ENCODE measurements at regions not wholly inside any gene's neighbourhood (a gene's known extent, or its start where the extent isn't known, plus 50 kb on each side); places are given as distances from the start of the nearest gene placed in this dataset.
"Not testable (repeated sequence)": the region's sequence is repeated elsewhere in the genome, so short reads cannot be mapped to it uniquely, and the experiment has no call there.

DNA sequence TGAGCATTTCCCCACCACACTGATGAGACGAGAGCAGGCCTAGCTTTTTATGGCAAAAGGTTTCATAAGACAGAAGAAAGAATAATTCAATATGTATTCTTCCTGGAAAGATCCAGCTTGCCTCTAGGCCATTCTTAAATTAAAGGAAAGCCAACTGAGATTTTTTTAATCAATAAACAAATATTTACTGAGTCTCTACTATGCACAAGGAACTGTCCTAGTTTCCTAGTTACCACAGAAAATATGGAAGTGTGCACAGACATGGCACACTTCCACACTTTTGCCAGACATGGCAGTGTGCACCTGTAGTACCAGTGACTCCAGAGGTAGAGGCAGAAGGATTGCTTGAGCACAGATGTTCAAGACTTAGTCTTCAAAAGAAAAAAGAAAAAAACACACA is 281.0 kb downstream of the CETN3 start:
- no peak for DNase-seq

DNA sequence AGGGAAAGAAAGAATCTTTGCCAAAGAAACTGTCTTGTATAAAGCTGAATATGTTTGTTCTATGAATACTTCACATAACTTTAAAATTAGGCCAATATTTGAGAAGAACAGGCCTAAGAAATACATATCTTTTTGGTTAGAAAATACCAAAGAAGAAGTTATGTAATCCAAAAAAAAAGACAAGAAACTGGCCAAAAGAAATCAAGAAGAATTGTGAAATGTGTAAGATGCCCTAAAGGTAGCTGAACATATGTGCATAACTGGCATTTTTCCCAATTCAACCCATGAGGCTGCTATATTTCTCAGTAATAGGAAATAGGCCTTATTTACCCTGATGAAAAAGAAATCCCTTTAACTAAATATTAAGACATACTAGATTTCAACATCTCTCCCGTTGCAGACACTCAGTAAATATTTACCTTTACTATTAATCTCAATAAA is 290.0 kb downstream of the CETN3 start:
- DNase-seq, result no peak

DNA sequence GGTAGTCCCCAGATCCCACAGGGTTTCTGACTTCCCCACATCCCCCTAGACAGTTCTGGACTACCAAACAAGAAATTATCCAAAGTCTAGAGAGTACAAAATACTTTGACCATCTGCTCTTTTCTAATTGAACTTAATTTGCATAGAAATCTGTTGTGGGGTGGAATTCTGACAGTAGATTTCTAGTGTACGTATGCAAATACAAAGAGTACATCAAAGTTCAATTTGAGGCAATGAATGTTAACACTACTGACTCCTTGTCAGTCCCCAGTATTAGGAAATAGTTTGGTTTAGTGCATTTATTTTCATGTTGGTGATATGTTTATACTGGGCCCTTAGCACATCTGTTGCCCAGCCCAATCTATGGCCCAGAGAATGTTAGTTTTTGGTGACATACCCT is 292.6 kb downstream of the CETN3 start:
- DNase-seq, result no peak

DNA sequence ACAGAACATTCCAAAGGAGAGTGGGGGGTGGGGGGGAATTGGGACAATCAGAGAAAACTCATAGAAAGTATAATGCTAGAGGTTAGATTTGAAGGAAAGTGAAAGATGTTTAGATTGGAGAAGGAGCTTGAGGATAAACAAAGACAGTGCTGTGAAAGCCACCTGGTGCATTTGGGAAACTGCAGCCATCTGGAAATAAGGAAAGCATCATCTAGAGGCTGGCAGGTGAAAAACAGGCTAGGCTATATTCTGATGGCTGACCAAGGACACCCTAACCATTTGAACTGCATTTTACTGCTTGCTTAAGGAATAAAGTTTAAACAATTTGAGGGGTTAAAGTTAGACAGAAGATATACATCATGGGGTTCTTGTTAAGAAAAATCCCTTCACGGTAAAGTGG is 296.4 kb downstream of the CETN3 start:
- DNase-seq, result no peak

DNA sequence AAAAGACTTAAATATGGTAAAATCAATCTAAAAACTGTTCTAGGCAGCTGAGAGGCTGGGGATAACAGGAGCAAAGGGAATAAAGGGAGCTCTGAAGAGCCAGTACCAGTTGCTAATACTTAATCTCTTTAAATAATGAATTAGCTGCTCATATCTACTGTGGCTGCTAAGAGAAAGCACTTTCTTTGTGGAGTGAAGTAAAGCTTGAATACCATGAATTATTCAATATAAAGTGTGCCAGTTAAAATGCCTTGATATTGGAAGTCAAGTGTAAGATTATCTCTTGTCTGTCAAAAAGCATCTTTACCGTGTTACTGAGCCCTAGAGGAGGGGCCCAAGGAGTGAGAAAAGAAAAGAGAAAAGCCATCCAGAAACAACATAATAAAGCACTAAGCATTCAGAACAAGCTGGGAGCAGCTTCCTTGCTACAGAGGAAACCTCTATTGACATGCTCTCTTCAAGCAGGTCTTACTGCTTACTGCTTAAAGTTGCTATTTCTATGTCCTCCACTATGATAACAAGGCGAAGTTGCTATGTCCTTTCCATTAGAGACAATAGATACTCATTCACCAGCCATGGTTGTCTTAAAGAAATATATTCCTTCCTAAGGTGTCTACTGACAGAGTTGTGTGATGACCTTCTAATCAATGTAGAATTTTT is 297.4 kb downstream of the CETN3 start:
- DNase-seq, result no peak

DNA sequence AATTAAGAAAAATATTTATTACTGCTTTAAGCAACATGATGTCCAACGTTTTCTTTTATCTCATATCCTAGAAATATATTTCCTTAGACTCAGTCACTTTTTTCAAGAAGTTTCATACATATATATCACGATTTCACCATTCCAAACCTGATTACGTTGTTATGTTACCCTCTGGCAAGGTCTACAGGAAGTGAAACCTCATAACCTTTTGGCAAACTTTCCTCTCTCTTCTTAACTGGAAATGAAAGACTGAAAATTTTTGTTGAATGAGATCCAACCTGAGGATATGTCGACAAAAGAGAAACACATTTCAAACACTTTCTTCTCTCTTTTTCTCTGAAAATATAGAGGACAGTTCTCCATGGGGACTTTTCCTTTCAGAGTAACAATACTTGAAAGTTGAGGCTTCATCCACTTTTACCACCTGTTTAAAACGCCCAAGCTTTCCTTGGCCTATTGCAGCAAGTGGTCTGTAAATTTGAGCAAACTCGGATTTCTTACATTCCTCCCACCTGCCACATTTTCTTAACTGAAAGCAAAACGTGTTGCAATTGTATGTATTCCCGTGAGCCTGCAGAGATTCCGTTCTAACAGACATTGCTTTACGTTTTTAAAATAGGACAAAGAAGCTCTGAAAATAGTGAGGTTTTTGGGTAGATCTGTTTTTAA is 298.1 kb downstream of the CETN3 start:
- no peak for DNase-seq

DNA sequence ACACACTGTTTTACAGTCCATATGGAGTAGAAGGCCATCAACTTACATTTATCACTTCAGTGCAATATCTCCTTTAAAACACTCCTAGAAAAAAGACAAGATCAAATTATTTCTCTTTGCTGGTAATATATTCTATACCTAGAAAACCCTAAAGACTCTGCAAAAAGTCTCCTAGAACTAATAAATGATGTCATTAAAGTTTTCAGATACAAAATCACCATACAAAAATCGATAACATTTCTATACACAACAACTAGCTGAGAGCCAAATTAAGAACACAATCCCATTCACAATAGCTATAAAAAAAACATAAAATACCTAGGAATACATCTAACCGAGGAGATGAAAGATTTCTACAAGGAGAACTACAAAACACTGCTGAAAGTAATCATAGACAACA is 300.3 kb downstream of the CETN3 start:
- no peak for DNase-seq

DNA sequence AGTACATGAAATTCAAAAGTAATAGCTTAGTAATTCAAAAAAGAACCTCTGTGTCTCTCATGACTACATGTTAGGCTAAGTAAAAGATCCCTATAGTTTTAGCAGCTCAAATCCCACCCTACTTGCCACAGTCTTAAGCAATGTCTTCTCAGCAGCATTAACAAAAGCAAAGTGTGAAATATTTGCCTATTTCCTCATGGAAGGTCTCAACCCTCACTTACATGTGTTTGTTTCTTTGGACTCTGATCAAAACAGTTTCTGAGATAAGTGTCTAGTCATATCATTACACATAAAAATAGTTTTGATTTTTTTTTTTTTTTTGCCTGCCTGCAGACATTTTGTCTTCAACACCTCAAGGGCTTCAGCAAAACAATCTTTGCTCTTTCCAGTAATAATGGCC is 310.5 kb downstream of the CETN3 start:
- no peak for DNase-seq

DNA sequence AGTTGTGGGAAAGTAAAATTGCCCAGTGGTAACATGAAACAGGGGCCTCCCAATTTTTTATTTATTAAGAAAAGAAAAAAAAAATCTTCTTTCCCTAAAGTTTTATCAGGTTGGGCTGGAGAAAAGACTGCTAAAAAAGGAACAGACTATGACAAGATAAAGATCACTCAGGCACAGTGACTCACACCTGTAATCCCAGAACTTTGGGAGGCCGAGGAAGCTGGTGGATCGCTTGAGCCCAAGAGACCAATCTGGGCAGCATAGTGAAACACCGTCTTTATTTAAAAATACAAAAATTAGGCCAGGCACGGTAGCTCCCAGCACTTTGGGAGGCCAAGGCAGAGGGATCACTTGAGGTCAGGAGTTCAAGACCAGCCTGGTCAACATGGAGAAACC is 312.5 kb downstream of the CETN3 start:
- DNase-seq, result no peak

DNA sequence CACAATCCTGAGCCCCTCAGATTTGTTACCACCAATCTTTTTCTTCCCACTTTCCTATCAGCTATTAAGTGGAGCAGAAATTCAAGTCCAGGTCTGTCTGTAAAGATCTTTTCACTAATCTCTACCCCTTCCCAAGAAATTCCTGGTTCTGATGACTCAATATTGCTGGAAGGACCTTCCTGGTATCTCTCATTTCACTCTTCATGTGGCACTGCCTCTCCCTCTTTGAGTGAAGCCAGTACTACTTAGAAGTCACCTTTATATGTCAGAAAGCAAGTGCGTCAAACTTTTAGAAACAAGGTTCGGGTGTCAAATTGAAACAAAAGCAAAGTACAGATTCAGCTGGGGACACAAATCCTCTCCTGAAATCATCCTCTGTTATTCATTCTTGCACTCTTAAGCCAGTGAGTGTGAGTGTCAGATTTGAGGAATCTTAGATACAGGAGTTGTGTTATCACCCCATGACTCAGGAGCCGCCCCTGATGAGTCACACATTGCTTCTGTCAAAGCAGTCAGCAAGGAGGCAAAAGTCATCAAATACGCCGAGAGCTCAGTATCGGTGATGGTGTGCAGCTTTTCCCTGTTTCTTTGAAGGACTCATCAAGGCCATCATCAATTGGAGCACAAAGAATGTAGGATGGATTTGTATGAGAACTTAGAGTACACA is 313.0 kb downstream of the CETN3 start:
- DNase-seq, result no peak

DNA sequence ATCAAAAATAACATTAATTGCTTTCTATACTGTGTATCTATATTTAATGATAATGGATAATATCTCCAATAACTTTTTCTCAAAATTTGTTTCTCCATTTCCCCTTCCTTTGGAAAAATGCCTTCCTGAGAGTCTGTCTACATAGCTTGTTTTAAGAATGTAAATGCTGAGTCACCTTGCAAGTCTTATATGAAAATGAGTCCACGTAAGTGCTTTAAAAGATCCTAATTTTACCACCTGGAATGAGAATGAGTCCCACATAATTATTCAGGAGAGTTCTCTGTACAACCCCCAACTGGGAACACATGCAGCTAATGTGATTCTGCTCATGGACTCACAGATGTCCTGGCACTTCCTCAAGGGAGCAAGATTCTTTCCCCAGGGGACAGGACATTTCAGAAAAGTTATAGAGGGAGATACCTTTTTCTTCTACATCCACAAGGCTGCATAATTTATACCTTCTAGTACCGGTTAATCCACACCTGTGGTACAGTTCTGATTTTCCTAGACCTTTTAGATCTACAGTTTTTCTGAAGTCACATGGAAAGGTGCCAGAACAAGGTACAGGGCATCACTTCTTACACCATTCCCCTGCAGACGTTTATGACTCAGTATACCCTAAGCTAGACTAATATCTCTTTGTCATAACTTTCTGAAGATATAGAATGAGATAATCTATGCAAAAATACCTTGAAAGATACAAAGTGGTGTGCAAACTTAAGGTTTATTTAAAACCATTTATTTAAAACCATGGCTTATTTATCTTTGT is 314.1 kb downstream of the CETN3 start:
- no peak for DNase-seq

DNA sequence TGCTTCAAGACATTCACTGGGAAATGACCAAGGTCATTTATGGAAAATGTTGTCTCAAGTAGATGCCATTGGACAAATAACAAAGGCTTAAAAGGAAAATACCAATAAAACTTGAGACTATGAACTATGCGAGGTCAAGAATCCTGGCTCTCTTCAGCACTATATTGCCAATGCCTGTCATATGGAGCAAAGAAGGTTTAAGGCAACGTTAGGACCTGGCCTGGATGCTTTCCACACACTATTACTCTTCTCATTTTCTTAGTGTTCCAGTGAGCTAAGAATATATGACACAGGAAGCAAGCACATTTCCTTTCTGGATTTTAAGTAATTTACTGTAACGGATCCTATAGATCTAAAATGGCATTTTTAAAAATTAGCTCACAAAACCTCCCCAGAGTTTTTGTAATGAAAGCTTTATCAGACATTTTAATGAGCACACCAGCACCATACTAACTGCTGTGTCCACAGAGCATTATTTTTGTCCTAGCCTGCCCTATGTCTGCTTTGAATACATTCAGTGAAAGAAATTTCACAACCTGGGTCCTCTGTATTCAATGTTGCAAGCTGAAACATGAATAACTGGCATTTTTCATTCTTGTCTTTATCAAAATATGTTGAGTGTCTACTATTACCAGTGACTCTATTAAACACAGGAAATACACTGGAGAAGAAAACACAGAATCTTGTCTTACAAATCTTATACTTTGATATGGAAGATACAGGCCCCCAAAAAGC is 315.6 kb downstream of the CETN3 start:
- DNase-seq, result no peak

DNA sequence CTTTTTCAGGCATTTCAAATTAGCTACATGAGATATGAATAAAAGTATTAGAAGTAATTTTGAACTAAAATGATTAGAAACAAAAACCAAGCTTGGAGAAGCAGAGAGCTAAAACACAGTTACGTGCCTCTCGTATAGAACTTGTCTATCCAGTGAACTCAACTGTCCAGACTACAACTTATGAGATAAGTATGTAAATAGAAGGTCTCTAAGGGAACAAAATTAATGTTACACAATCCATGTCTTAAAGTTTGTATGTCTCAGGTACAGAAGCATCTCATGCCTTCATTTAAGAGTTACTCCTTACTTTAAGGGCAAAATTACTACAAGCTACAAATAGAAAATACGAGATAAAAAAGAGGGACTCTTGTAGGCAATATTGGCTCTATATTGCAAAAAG is 316.8 kb downstream of the CETN3 start:
- DNase-seq, result no peak

DNA sequence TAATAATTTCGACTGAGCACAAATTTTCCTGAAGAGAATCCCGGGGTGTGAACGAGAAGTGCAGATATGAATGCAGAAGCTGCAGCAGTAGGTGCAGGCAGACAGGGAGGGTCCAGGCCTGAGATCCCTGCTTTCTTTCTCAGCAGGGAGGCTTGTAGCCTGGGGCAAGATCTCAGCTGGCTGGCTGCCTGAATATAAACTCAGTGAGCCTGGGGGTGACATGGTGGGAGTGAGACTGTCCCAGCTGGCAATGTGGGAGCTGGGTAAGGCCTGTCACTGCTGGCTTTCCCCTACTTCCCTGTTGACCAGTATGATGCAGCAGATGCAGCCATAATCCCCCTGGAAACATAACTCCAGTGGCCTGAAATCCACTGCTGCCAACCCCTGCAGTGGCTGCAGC is 325.2 kb downstream of the CETN3 start:
- no peak for DNase-seq

DNA sequence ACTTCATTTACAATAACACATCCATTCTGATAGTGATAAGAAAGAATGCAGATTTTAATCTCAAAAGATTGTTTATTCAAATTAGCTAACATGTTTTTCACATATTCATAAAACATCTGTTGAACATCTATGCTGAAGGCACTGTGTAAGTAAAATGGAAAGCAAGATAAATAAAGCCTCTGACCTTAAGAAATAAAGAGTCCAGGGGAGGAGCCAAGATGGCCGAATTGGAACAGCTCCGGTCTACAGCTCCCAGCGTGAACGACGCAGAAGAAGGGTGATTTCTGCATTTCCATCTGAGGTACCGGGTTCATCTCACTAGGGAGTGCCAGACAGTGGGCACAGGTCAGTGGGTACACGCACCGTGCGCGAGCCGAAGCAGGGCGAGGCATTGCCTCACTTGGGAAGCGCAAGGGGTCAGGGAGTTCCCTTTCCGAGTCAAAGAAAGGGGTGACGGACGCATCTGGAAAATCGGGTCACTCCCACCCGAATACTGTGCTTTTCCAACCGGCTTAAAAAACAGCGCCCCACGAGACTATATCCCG is 336.5 kb downstream of the CETN3 start:
- not testable (repeated sequence) for DNase-seq

DNA sequence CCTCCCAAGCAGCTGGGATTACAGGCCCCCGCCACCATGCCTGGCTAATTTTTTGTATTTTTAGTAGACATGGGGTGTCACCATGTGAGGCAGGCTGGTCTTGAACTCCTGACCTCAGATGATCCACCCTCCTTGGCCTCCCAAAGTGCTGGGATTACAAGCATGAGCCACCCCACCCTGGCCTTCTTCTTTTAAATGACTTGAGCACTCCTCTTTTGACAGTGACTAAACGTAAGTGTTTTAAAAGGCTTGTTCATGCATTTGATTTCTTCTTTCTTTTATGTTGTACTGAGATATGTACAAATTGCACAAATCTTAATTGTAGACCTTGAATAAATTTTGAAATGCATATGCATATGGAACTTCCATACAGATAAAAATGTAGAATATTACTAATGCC is 337.9 kb downstream of the CETN3 start:
- no peak for DNase-seq

DNA sequence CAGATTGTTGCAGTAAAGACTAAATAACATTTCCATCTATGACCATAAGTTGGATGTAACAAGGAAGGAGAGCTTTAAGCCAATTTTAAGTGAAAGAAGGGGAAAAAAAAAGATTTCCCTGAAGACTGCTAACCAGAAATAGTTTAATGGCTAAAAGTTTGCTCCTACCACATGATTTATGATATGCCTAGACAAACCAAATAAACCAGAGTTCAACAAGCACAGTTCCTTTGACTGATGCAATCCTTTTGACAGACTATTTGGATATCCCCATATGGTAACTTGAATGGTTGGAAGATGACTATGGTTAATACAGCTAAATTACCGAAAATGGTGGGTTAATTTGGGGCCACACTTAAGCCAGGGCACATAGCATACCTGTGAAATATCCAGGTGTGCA is 338.5 kb downstream of the CETN3 start:
- DNase-seq, result no peak

DNA sequence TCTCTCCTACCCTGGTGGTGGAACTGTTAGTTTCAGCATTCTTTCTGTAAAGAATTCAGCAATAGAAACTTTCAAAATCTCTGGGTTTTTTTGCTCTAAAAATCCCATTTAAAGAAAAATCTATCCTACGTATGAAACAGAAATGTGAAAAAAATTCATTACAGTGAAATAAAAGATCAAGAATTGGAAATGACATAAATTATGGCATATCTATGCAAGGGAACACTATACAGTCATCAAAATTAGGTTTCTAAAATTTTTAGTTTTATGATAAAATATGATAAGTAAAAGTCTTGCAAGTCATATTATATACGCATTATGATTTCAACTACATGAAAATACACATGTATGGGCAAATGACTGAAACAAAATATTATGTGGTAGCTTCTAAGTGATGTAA is 342.6 kb downstream of the CETN3 start:
- no peak for DNase-seq

DNA sequence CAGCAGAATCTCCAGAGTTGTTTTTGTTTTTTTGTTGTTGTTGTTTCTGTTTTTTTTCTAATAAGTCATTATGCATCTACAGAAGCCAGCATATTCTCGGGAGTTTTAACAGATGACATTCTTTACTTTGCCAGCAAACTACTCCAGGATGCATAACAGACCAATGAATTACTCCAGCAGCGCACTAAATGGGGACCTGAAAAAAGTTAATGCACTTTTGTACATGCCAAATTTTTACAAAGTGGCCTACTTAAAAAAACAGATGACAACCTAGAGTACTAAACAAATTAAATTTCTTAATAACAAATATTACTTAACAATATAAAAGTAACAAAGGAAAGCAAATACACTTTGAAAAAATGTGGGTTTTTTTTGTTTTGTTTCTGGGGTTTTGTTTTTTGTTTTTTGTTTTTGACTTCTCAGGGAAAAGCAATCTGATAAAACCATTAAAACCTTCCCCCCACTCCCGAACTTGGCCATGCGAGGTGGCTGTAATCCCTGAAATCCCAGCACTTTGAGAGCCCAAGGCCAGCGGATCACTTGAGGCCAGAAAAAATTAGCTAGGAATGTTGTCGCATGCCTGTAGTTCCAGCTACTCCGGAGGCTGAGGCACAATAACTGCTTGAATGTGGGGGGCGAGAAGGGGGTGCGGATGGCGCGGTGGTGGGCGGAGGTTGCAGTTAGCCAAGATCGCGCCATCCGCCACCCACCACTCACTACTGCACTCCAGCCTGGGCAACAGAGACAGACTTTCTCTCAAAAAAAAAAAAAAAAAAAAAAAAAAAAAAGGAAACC is 352.4 kb downstream of the CETN3 start:
- DNase-seq, result no peak

DNA sequence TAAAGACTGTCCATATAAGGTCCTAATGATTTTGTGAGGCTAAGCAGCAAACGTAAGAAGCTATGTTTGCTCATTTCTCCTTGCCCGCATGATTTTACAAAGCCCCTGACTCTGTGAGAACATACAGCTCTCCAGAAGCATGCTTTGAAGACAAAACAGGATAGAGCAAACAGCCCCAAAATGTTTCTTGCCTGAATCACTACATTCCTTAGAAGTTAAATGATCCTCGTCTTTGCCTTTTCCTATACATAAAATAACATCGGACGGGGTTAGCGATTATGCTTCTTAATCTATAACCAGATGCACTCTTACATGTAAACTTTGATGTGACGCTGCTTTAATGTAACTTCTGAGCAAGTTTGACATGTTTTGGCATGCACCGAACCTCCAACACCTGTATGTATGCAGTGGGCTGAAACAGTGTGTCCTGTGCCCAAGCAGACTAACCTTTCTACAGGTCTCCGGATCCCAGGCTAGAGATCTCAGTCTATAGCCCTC is 353.7 kb downstream of the CETN3 start:
- no peak for DNase-seq

DNA sequence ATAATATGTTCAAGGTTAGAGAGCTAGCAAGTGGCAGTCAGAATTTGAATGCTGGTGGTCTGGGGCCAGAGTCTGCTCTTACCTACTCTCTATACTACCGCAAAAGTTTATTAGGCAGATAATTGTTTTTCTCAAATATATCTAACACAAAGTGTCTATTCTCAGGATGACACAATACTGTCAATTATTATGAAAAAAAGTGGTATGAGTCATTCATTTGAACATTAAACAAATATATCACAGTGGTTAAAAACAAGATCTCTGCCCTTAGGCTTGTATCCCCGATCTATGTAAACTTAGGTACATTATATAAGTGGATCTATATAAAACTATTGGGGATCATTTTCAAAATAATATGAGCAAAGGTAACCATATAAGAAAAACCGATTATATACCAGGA is 354.9 kb downstream of the CETN3 start:
- no peak for DNase-seq

DNA sequence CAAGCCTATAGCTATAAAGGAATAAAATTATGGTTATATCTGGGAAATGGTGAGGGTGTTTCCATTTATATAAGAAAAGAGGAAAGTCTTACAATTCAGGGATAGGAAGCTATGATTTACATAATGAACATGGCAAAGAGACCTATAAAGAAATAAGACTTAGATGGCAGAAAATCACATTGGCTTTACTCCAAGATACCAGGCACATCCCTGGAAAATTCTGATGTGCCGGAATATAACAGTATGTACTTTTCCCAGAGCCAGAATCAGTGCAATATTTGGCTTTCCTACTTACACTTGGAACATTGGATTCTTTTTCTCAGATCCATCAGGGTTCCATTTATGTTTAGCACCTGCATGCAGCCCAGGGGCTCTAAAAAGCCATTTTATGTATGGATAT is 357.8 kb downstream of the CETN3 start:
- DNase-seq, result no peak

Data from stimulated activated naive CD4-positive, alpha-beta T cell treated with Interleukin-2 at 50 U/mL for 16 hours (primary cell).